Naive B cell (primary cell): ENCODE measurements at regions not wholly inside any gene's neighbourhood (a gene's known extent, or its start where the extent isn't known, plus 50 kb on each side); places are given as distances from the start of the nearest gene placed in this dataset.
"Not testable (repeated sequence)": the region's sequence is repeated elsewhere in the genome, so short reads cannot be mapped to it uniquely, and the experiment has no call there.

ENCODE experiments used
- ATAC-seq, 2 donors: fragments of 150-1000 bp; cut with Tn5 transposase; 2 replicates each; pipeline ENCODE4 v1.10.0; 2021; ENCODE audit warnings: low read depth in 2 of 2, mild to moderate bottlenecking in 2 of 2, moderate library complexity in 2 of 2
- DNase-seq: peaks from one replicate; pipeline ENCODE4 v3.0.0; 2022
- H3K27ac Mint-ChIP-seq, 6 donors: one replicate each; pipeline ENCODE4 v1.8.0; 2020 to 2022; ENCODE audit warnings: mild to moderate bottlenecking in 6 of 6, mixed read lengths in 6 of 6, moderate library complexity in 5 of 6, inconsistent platforms in 2 of 6
- H3K27me3 Mint-ChIP-seq, 3 donors: one replicate each; pipeline ENCODE4 v1.8.0; 2021 to 2022; ENCODE audit warnings: mixed read lengths in 3 of 3, mild to moderate bottlenecking in 1 of 3
- H3K36me3 Mint-ChIP-seq, 2 donors: one replicate each; pipeline ENCODE4 v1.8.0; 2020 to 2022; ENCODE audit warnings: mixed read lengths in 2 of 2, inconsistent platforms in 1 of 2, mild to moderate bottlenecking in 1 of 2
- H3K4me1 Mint-ChIP-seq, 3 donors: one replicate each; pipeline ENCODE4 v1.8.0; 2020 to 2022; ENCODE audit warnings: mixed read lengths in 3 of 3, inconsistent platforms in 1 of 3, mild to moderate bottlenecking in 1 of 3, moderate library complexity in 1 of 3
- H3K4me3 Mint-ChIP-seq, 8 donors: one replicate each; pipeline ENCODE4 v1.8.0; 2020 to 2022; ENCODE audit warnings: mild to moderate bottlenecking in 8 of 8, mixed read lengths in 8 of 8, moderate library complexity in 8 of 8, inconsistent platforms in 2 of 8
- H3K9me3 Mint-ChIP-seq, 7 donors: one replicate each; pipeline ENCODE4 v1.8.0; 2020 to 2022; ENCODE audit warnings: mixed read lengths in 7 of 7, mild to moderate bottlenecking in 5 of 7, inconsistent platforms in 2 of 7, moderate library complexity in 1 of 7

GRCh38 chr4:130056286-130056685, 960.3 kb downstream of the C4orf33 start:
- no peak overlapping the region for H3K27ac Mint-ChIP-seq
- no peaks in the 10 kb centered on the region for H3K4me1 Mint-ChIP-seq
- no peaks in the 10 kb centered on the region for H3K36me3 Mint-ChIP-seq
- no peak for ATAC-seq
- no peak for DNase-seq
- H3K4me3 Mint-ChIP-seq, result no peak overlapping the region
- peaks cover 3 to 17% (median 7%) of the 10 kb centered on the region in 7 donors for H3K9me3 Mint-ChIP-seq
- no peaks in the 10 kb centered on the region for H3K27me3 Mint-ChIP-seq

- Mint-ChIP-seq H3K4me3 (no peak overlapping the region), H3K4me1 (no peaks in the 10 kb centered on the region), H3K27ac (no peak overlapping the region), H3K27me3 (no peaks in the 10 kb centered on the region), H3K9me3 (peaks cover 0 to 9% (median 0%) of the 10 kb centered on the region in 7 donors), H3K36me3 (no peaks in the 10 kb centered on the region)
- no peak for DNase-seq
- ATAC-seq, result no peak
Measured at GRCh38 chr4:130064471-130064870, 968.5 kb downstream of the C4orf33 start.

- Mint-ChIP-seq H3K27ac (no peak overlapping the region), H3K4me1 (no peaks in the 10 kb centered on the region), H3K9me3 (peaks cover 0 to 9% (median 2%) of the 10 kb centered on the region in 7 donors), H3K36me3 (no peaks in the 10 kb centered on the region), H3K27me3 (no peaks in the 10 kb centered on the region), H3K4me3 (no peak overlapping the region)
- DNase-seq, result no peak
- ATAC-seq, result no peak
Measured at GRCh38 chr4:130067419-130067818, 971.5 kb downstream of the C4orf33 start.

- ATAC-seq, result no peak
- peaks cover 0 to 9% (median 2%) of the 10 kb centered on the region in 7 donors for H3K9me3 Mint-ChIP-seq
- H3K4me3 Mint-ChIP-seq, result no peak overlapping the region
- no peaks in the 10 kb centered on the region for H3K36me3 Mint-ChIP-seq
- no peaks in the 10 kb centered on the region for H3K27me3 Mint-ChIP-seq
- H3K27ac Mint-ChIP-seq, result no peak overlapping the region
- no peak for DNase-seq
- no peaks in the 10 kb centered on the region for H3K4me1 Mint-ChIP-seq
Measured at GRCh38 chr4:130068072-130068471, 972.1 kb downstream of the C4orf33 start.

- no peak for DNase-seq
- Mint-ChIP-seq H3K9me3 (peaks cover 0 to 5% (median 3%) of the 10 kb centered on the region in 7 donors), H3K4me1 (no peaks in the 10 kb centered on the region), H3K4me3 (no peak overlapping the region), H3K36me3 (no peaks in the 10 kb centered on the region), H3K27ac (no peak overlapping the region), H3K27me3 (no peaks in the 10 kb centered on the region)
- no peak for ATAC-seq
Measured at GRCh38 chr4:130071746-130072145, 975.8 kb downstream of the C4orf33 start.

GRCh38 chr4:130073145-130073790, 977.3 kb downstream of the C4orf33 start:
- no peak overlapping the region for H3K4me3 Mint-ChIP-seq
- H3K36me3 Mint-ChIP-seq, result no peaks in the 10 kb centered on the region
- DNase-seq, result no peak
- H3K9me3 Mint-ChIP-seq, result peaks cover 0 to 8% (median 2%) of the 10 kb centered on the region in 7 donors
- no peaks in the 10 kb centered on the region for H3K4me1 Mint-ChIP-seq
- H3K27me3 Mint-ChIP-seq, result no peaks in the 10 kb centered on the region
- H3K27ac Mint-ChIP-seq, result no peak overlapping the region
- ATAC-seq, result no peak

- Mint-ChIP-seq H3K4me3 (no peak overlapping the region), H3K36me3 (no peaks in the 10 kb centered on the region), H3K27ac (no peak overlapping the region), H3K4me1 (no peaks in the 10 kb centered on the region), H3K9me3 (peaks cover 0 to 8% (median 2%) of the 10 kb centered on the region in 7 donors), H3K27me3 (no peaks in the 10 kb centered on the region)
- ATAC-seq (no peak), DNase-seq (no peak)
Measured at GRCh38 chr4:130074096-130074495, 978.1 kb downstream of the C4orf33 start.

- H3K9me3 Mint-ChIP-seq, result peaks cover 0 to 12% (median 2%) of the 10 kb centered on the region in 7 donors
- H3K36me3 Mint-ChIP-seq, result no peaks in the 10 kb centered on the region
- no peak overlapping the region for H3K4me3 Mint-ChIP-seq
- no peaks in the 10 kb centered on the region for H3K27me3 Mint-ChIP-seq
- H3K27ac Mint-ChIP-seq, result no peak overlapping the region
- ATAC-seq (no peak), DNase-seq (no peak)
- H3K4me1 Mint-ChIP-seq, result no peaks in the 10 kb centered on the region
Measured at GRCh38 chr4:130077275-130077674, 981.3 kb downstream of the C4orf33 start.

- not testable (repeated sequence) for DNase-seq, H3K4me3 Mint-ChIP-seq, ATAC-seq, H3K4me1 Mint-ChIP-seq, H3K27ac Mint-ChIP-seq, H3K36me3 Mint-ChIP-seq, H3K27me3 Mint-ChIP-seq
- peaks cover 0 to 11% (median 0%) of the 10 kb centered on the region in 7 donors for H3K9me3 Mint-ChIP-seq
Measured at GRCh38 chr4:130079027-130079426, 983.1 kb downstream of the C4orf33 start.

GRCh38 chr4:130080872-130081451, 985.0 kb downstream of the C4orf33 start:
- no peak overlapping the region for H3K4me3 Mint-ChIP-seq
- no peaks in the 10 kb centered on the region for H3K27me3 Mint-ChIP-seq
- no peak for ATAC-seq
- no peak for DNase-seq
- H3K36me3 Mint-ChIP-seq, result no peaks in the 10 kb centered on the region
- no peak overlapping the region for H3K27ac Mint-ChIP-seq
- no peaks in the 10 kb centered on the region for H3K4me1 Mint-ChIP-seq
- H3K9me3 Mint-ChIP-seq, result peaks cover 0 to 9% (median 0%) of the 10 kb centered on the region in 7 donors

GRCh38 chr4:130090427-130090826, 994.5 kb downstream of the C4orf33 start:
- Mint-ChIP-seq H3K27me3 (no peaks in the 10 kb centered on the region), H3K4me3 (no peak overlapping the region), H3K27ac (no peak overlapping the region), H3K36me3 (no peaks in the 10 kb centered on the region), H3K4me1 (no peaks in the 10 kb centered on the region), H3K9me3 (peaks cover 0 to 9% (median 4%) of the 10 kb centered on the region in 7 donors)
- ATAC-seq (no peak), DNase-seq (no peak)

GRCh38 chr4:130092187-130093015, 996.4 kb downstream of the C4orf33 start:
- Mint-ChIP-seq H3K4me3 (no peak overlapping the region), H3K9me3 (peaks cover 0 to 9% (median 4%) of the 10 kb centered on the region in 7 donors), H3K4me1 (no peaks in the 10 kb centered on the region), H3K27me3 (no peaks in the 10 kb centered on the region), H3K27ac (no peak overlapping the region), H3K36me3 (no peaks in the 10 kb centered on the region)
- ATAC-seq, result no peak
- DNase-seq, result no peak

- DNase-seq (no peak), ATAC-seq (no peak)
- no peaks in the 10 kb centered on the region for H3K4me1 Mint-ChIP-seq
- H3K36me3 Mint-ChIP-seq, result no peaks in the 10 kb centered on the region
- H3K27ac Mint-ChIP-seq, result no peak overlapping the region
- H3K9me3 Mint-ChIP-seq, result peaks cover 0 to 5% (median 2%) of the 10 kb centered on the region in 7 donors
- H3K4me3 Mint-ChIP-seq, result no peak overlapping the region
- H3K27me3 Mint-ChIP-seq, result no peaks in the 10 kb centered on the region
Measured at GRCh38 chr4:130099105-130099504, 1003.2 kb downstream of the C4orf33 start.

- no peak overlapping the region for H3K4me3 Mint-ChIP-seq
- DNase-seq (no peak), ATAC-seq (no peak)
- H3K27ac Mint-ChIP-seq, result no peak overlapping the region
- no peaks in the 10 kb centered on the region for H3K4me1 Mint-ChIP-seq
- H3K9me3 Mint-ChIP-seq, result peaks cover 0 to 12% (median 6%) of the 10 kb centered on the region in 7 donors
- no peaks in the 10 kb centered on the region for H3K36me3 Mint-ChIP-seq
- no peaks in the 10 kb centered on the region for H3K27me3 Mint-ChIP-seq
Measured at GRCh38 chr4:130110189-130110588, 1014.2 kb downstream of the C4orf33 start.
